H9 (cell line): ENCODE measurements at regions not wholly inside any gene's neighbourhood (a gene's known extent, or its start where the extent isn't known, plus 50 kb on each side); places are given as distances from the start of the nearest gene placed in this dataset.

Experiments
- DNase-seq: peaks from one replicate; pipeline ENCODE4 v3.0.0-alpha.2; 2017
- H2AFZ ChIP-seq: one replicate; pipeline ENCODE4 v1.6.1; 2013; ENCODE audit warnings: mild to moderate bottlenecking, low read length, control low read depth, moderate library complexity
- H2AK5ac ChIP-seq: 2 replicates; pipeline ENCODE4 v1.6.1; 2013; ENCODE audit warnings: low read length, control low read depth, mixed read lengths; ENCODE audit not compliant: insufficient read length
- H2BK120ac ChIP-seq: one replicate; pipeline ENCODE4 v1.6.1; 2013; ENCODE audit warnings: low read depth, mild to moderate bottlenecking, low read length, control low read depth, inconsistent platforms; ENCODE audit not compliant: poor library complexity, severe bottlenecking
- H2BK12ac ChIP-seq: 2 replicates; pipeline ENCODE4 v1.6.1; 2013; ENCODE audit warnings: low read length, control low read depth, mixed read lengths, low read depth; ENCODE audit not compliant: insufficient read length
- H2BK15ac ChIP-seq: 2 replicates; pipeline ENCODE4 v1.6.1; 2013; ENCODE audit warnings: low read depth, low read length, control low read depth
- H2BK20ac ChIP-seq: one replicate; pipeline ENCODE4 v1.6.1; 2013; ENCODE audit warnings: low read depth, mild to moderate bottlenecking, low read length, control low read depth, inconsistent platforms; ENCODE audit not compliant: poor library complexity, severe bottlenecking
- H2BK5ac ChIP-seq: 2 replicates; pipeline ENCODE4 v1.6.1; 2013; ENCODE audit warnings: low read length, control low read depth, mixed read lengths; ENCODE audit not compliant: insufficient read length
- H3K14ac ChIP-seq: 2 replicates; pipeline ENCODE4 v1.6.1; 2013; ENCODE audit warnings: low read length, control low read depth; ENCODE audit not compliant: insufficient read depth
- H3K18ac ChIP-seq: 2 replicates; pipeline ENCODE4 v1.6.1; 2013; ENCODE audit warnings: low read depth, mild to moderate bottlenecking, mixed read lengths, low read length, control low read depth; ENCODE audit not compliant: insufficient read length
- H3K23ac ChIP-seq: 2 replicates; pipeline ENCODE4 v1.6.1; 2013; ENCODE audit warnings: low read length, control low read depth, mixed read lengths, low read depth; ENCODE audit not compliant: insufficient read length
- H3K23me2 ChIP-seq: 2 replicates; pipeline ENCODE4 v1.6.1; 2013; ENCODE audit warnings: low read depth, mild to moderate bottlenecking, mixed read lengths, low read length, control low read depth; ENCODE audit not compliant: insufficient read length, poor library complexity, severe bottlenecking
- H3K27ac ChIP-seq: 2 replicates; pipeline ENCODE4 v1.5.1; 2013; ENCODE audit warnings: low read length, control low read depth, mixed read lengths, low read depth; ENCODE audit not compliant: insufficient read length
- H3K27me3 ChIP-seq: 2 replicates; pipeline ENCODE4 v1.6.1; 2013; ENCODE audit warnings: low read length, control low read depth, inconsistent platforms; ENCODE audit not compliant: insufficient read depth
- H3K4ac ChIP-seq: 2 replicates; pipeline ENCODE4 v1.6.1; 2013; ENCODE audit warnings: low read depth, mild to moderate bottlenecking, control low read depth, inconsistent platforms, low read length, moderate library complexity
- H3K4me1 ChIP-seq: 2 replicates; pipeline ENCODE4 v1.6.1; 2013; ENCODE audit warnings: low read length, control low read depth, inconsistent platforms; ENCODE audit not compliant: insufficient read depth
- H3K4me2 ChIP-seq: 2 replicates; pipeline ENCODE4 v1.6.1; 2013; ENCODE audit warnings: low read length, control low read depth, mixed read lengths; ENCODE audit not compliant: insufficient read length, insufficient read depth
- H3K56ac ChIP-seq: 2 replicates; pipeline ENCODE4 v1.6.1; 2013; ENCODE audit warnings: low read depth, mild to moderate bottlenecking, mixed read lengths, low read length, control low read depth; ENCODE audit not compliant: insufficient read length
- H3K79me1 ChIP-seq: 2 replicates; pipeline ENCODE4 v1.6.1; 2013; ENCODE audit warnings: low read depth, mild to moderate bottlenecking, moderate library complexity, low read length, control low read depth, inconsistent platforms; ENCODE audit not compliant: insufficient read depth, poor library complexity, severe bottlenecking
- H3K79me2 ChIP-seq: 2 replicates; pipeline ENCODE4 v1.6.1; 2013; ENCODE audit warnings: low read length, control low read depth, inconsistent platforms; ENCODE audit not compliant: insufficient read depth
- H3K9ac ChIP-seq: 2 replicates; pipeline ENCODE4 v1.6.1; 2013; ENCODE audit warnings: low read length, control low read depth, mixed read lengths; ENCODE audit not compliant: insufficient read length; ENCODE audit errors: extremely low read depth
- H3K9me3 ChIP-seq: one replicate; pipeline ENCODE4 v1.6.1; 2013; ENCODE audit warnings: low read depth, low read length, inconsistent platforms; ENCODE audit not compliant: control insufficient read depth
- H3T11ph ChIP-seq: one replicate; pipeline ENCODE4 v1.6.1; 2013; ENCODE audit warnings: mild to moderate bottlenecking, low read length, control low read depth, inconsistent platforms
- H4K20me1 ChIP-seq: one replicate; pipeline ENCODE4 v1.6.1; 2013; ENCODE audit not compliant: control insufficient read depth, insufficient read length, insufficient read depth
- H4K5ac ChIP-seq: 2 replicates; pipeline ENCODE4 v1.6.1; 2013; ENCODE audit warnings: low read depth, mild to moderate bottlenecking, mixed read lengths, low read length, control low read depth; ENCODE audit not compliant: insufficient read length
- H4K8ac ChIP-seq: replicated peaks from 2 replicates; pipeline ENCODE4 v1.6.1; 2013; ENCODE audit warnings: low read length, control low read depth, mixed read lengths, low read depth; ENCODE audit not compliant: insufficient read length
- H4K91ac ChIP-seq: 2 replicates; pipeline ENCODE4 v1.6.1; 2013; ENCODE audit warnings: low read depth, mild to moderate bottlenecking, moderate library complexity, mixed read lengths, low read length, control low read depth; ENCODE audit not compliant: insufficient read length
- H3K27ac Mint-ChIP-seq, 3 experiments: 2 replicates in 2 of 3; 3 replicates in 1 of 3; pipeline ENCODE4 v1.8.0; 2020 to 2021; ENCODE audit warnings: mixed read lengths in 3 of 3, mild to moderate bottlenecking in 1 of 3, moderate library complexity in 1 of 3
- H3K27me3 Mint-ChIP-seq: 2 replicates; pipeline ENCODE4 v1.8.0; 2021; ENCODE audit warnings: low read depth, mild to moderate bottlenecking, moderate library complexity, mixed read lengths
- H3K36me3 Mint-ChIP-seq, 3 experiments: 2 replicates in 2 of 3; 3 replicates in 1 of 3; pipeline ENCODE4 v1.8.0; 2020 to 2021; ENCODE audit warnings: low read depth in 3 of 3, mixed read lengths in 3 of 3; ENCODE audit not compliant: insufficient read depth in 1 of 3
- H3K4me1 Mint-ChIP-seq, 2 experiments: 2 replicates each; pipeline ENCODE4 v1.8.0; 2020; ENCODE audit warnings: mixed read lengths in 2 of 2
- H3K4me3 Mint-ChIP-seq, 2 experiments: 2 replicates in 1 of 2; 3 replicates in 1 of 2; pipeline ENCODE4 v1.8.0; 2020 to 2021; ENCODE audit warnings: mild to moderate bottlenecking in 2 of 2, mixed read lengths in 2 of 2, moderate library complexity in 1 of 2
- H3K9me3 Mint-ChIP-seq, 2 experiments: 2 replicates in 1 of 2; 3 replicates in 1 of 2; pipeline ENCODE4 v1.8.0; 2020; ENCODE audit warnings: mild to moderate bottlenecking in 2 of 2, mixed read lengths in 2 of 2, moderate library complexity in 1 of 2
- WGBS: extraction: QIAGEN DNeasy Blood & Tissue Kit; methylation state at CpG from one replicate; pipeline ENCODE4 v1.1.7; 2013; ENCODE audit warnings: missing lambda C conversion rate, low lambda C conversion rate, mixed read lengths; ENCODE audit not compliant: insufficient read length; ENCODE audit errors: extremely low coverage; 5-methylcytosine and 5-hydroxymethylcytosine counted together
- TF ChIP-seq, protein P1 (sequence below): fragments of 200-600 bp; sonication (generic); conservative IDR thresholded peaks from 3 replicates; pipeline ENCODE4 v1.8.0; 2021; ENCODE audit warnings: antibody characterized with exemption, mild to moderate bottlenecking

DNA sequence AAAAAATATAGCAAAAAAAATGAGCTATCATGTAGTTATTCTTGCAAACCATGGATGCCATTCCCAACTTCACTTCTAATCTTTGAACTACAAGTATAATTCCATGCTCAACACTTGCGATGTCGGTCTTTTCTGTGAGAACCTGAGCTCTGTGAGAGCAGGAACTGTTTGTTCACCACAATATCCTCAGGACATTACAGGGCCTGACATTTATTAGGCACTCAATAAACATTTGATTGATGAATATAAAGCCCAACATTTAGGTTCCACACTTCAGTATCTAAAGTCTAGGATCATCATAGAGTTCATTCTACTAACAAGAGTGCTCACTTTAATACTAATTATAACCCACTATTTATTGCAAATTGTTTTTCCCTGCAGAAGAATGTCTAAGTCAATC is 211.6 kb upstream of the FAM241A start:
- Histone ChIP-seq H4K5ac (no peak overlapping the region), H2BK120ac (no peak overlapping the region), H3T11ph (no peak overlapping the region), H3K9me3 (no peaks in the 10 kb centered on the region), H3K27me3 (no peaks in the 10 kb centered on the region), H4K20me1 (no peaks in the 10 kb centered on the region), H2BK20ac (no peak overlapping the region), H3K23me2 (no peaks in the 10 kb centered on the region), H3K27ac (no peak overlapping the region), H3K4ac (no peak overlapping the region), H2AK5ac (no peak overlapping the region), H2BK12ac (no peak overlapping the region), H3K18ac (no peak overlapping the region), H3K4me2 (no peak overlapping the region), H3K23ac (no peak overlapping the region), H3K79me1 (no peaks in the 10 kb centered on the region), H2AFZ (no peak overlapping the region), H3K9ac (no peak overlapping the region), H3K14ac (no peak overlapping the region), H4K91ac (no peak overlapping the region), H3K4me1 (no peaks in the 10 kb centered on the region; the same call in 1 of the 2 replicates), H3K79me2 (no peaks in the 10 kb centered on the region), H4K8ac (no peak overlapping the region), H3K56ac (no peak overlapping the region), H2BK5ac (no peak overlapping the region), H2BK15ac (no peak overlapping the region)
- no peaks in the 10 kb centered on the region for H3K36me3 Mint-ChIP-seq
- H3K27ac Mint-ChIP-seq: no peak overlapping the region
- H3K27me3 Mint-ChIP-seq: no peaks in the 10 kb centered on the region
- H3K4me3 Mint-ChIP-seq: no peak overlapping the region
- H3K9me3 Mint-ChIP-seq: no peaks in the 10 kb centered on the region
- TF ChIP-seq, protein P1, sequence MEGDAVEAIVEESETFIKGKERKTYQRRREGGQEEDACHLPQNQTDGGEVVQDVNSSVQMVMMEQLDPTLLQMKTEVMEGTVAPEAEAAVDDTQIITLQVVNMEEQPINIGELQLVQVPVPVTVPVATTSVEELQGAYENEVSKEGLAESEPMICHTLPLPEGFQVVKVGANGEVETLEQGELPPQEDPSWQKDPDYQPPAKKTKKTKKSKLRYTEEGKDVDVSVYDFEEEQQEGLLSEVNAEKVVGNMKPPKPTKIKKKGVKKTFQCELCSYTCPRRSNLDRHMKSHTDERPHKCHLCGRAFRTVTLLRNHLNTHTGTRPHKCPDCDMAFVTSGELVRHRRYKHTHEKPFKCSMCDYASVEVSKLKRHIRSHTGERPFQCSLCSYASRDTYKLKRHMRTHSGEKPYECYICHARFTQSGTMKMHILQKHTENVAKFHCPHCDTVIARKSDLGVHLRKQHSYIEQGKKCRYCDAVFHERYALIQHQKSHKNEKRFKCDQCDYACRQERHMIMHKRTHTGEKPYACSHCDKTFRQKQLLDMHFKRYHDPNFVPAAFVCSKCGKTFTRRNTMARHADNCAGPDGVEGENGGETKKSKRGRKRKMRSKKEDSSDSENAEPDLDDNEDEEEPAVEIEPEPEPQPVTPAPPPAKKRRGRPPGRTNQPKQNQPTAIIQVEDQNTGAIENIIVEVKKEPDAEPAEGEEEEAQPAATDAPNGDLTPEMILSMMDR: no peak
- no peak for DNase-seq
- H3K4me1 Mint-ChIP-seq: peaks cover 6 to 9% of the 10 kb centered on the region in 2 experiments; a peak in 3 of 4 replicates
- WGBS: no CpG with 5 or more reads among the region's 2 CpGs
